Kidney glomerular epithelial cell (primary cell): ENCODE measurements at regions not wholly inside any gene's neighbourhood (a gene's known extent, or its start where the extent isn't known, plus 50 kb on each side); places are given as distances from the start of the nearest gene placed in this dataset.

Source experiments
- DNase-seq: peaks from one replicate; lab custom pipeline; 2025; lab: John Stamatoyannopoulos, UW

GRCh38 chr3:88209356-88209755 is 59.6 kb downstream of the C3orf38 start:
- DNase-seq: no peak

DNA sequence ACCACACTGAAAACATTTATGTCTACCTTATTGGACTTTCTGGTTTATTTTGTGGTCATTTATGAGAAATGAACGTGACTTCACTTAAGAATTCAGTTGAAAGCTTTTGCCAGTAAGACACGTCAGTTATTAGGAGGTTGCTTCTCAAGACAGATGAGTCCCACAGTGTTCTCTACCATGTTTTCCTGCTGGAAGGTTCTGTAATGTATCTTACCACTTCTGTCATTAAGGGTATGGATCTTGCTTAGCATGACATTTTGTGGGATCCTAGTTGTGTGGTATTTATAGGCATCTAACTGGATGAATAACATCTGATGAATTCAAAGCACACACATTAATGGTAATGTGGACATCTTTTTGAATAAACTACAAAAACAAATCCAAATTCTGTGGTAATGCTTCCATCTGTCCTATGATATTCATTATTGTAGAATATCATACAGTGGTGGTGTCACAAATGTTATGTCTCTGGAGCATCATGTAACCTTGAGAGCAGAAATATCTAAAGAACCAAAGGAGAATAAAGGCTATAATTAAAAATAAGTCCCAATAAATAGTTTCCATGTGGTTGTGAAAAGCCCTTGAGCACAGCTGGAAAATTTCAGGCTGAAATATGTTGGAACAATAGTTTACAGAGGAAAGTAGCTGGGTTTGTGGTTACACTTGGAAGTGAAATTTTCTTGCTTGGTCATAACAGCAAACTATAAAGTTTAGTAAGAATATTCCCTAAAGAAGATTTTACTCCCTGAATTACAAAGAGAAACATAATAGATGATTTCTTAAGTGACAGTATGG is 61.5 kb downstream of the C3orf38 start:
- no peak for DNase-seq

DNA sequence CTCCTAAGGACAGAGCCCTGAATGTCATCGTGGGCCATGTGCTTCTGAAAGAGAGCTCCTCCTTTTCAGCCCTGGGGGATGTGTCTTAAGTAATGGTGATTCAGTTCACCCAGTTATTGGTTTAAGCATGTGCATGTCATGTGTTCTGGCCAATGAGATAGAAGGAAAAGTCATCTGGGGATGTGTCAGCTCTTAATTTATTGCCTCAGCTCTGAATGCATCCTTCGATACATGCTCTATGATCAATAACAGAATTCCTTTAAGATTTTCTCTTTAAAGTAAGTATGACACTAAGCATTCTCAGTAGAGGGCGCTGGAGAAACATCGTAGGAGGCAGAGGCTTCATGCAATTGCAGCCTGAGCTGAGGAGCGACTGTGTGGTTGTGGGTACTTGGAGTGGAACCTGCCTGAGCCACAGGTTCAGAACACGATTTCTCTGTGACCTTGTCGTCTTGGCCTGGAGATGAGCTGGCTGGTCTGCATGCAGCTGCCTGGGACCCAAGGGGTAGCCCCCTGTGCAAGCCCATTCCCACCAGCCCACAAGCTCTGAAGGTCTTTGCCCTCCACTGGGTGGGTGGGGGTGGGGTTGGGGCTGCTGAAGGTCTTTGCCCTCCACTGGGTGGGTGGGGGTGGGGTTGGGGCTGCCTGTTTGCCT is 69.5 kb downstream of the C3orf38 start:
- peak; percentile 54 for DNase-seq

- DNase-seq: no peak
Measured at GRCh38 chr3:88220126-88220525, 70.4 kb downstream of the C3orf38 start.

GRCh38 chr3:88221726-88222125 is 72.0 kb downstream of the C3orf38 start:
- DNase-seq: no peak

GRCh38 chr3:88222343-88222742 is 72.6 kb downstream of the C3orf38 start:
- DNase-seq: no peak

GRCh38 chr3:88225326-88226008 is 75.7 kb downstream of the C3orf38 start:
- no peak for DNase-seq

- DNase-seq: no peak
Measured at GRCh38 chr3:88226910-88227309, 77.2 kb downstream of the C3orf38 start.

- no peak for DNase-seq
Measured at GRCh38 chr3:88230638-88231037, 80.9 kb downstream of the C3orf38 start.

- no peak for DNase-seq
Measured at GRCh38 chr3:88231207-88231606, 81.4 kb downstream of the C3orf38 start.

- no peak for DNase-seq
Measured at GRCh38 chr3:88231632-88232031, 81.9 kb downstream of the C3orf38 start.

- DNase-seq: no peak
Measured at GRCh38 chr3:88235102-88235501, 85.3 kb downstream of the C3orf38 start.

DNA sequence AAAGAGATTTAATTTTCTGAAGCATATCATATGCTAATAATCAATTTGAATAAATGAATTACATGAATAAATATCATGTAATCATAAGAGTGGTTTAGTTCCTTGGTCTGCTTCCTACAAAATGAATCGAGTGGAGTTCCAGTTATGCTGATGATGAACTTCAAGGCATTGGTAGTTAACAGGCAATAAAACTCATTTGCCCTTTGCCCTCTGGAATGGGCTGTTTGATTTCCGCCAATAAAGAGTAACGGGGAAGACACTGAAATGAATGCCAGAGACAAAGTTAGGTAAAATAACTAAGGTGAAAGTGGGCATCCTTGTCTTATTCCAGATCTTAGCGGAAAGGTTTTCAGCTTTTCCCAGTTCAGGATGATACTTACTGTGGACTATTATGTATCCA is 90.1 kb downstream of the C3orf38 start:
- no peak for DNase-seq

DNA sequence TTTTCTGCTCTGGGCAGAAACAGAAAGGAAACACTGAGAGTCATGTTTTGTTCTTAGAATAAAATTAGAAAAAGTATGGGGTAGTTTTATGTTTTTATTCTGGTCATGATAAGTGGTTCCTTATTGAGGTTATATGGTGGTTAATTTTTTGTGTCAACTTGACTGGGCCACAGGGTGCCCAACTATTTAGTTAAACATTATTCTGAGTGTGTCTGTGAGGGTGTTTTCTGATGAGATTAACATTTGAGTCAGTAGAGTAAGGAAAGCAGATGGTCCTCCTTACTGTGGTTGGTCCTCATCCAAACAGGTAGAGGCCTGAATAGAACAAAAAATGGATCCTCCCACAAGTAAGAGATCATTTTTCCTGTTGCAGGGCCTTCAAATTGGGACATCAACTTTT is 98.9 kb downstream of the C3orf38 start:
- no peak for DNase-seq

- no peak for DNase-seq
Measured at GRCh38 chr3:88259045-88259444, 109.3 kb downstream of the C3orf38 start.

DNA sequence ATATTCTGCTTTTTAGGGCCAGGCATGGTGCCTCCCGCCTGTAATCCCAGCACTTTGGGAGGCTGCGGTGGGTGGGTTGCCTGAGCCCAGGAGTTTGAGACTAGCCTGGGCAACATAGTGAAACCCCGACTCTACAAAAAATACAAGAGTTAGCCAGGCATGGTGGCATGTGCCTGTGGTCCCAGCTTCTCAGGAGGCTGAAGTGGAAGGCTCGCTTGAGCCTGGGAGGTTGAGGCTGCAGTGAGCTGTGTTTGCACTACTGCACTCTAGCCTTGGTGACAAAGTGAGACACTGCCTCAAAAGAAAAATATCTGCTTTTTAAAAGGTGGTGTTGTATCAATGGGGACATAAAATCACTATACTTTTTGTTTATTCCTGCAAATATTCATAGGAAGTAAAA is 112.8 kb downstream of the C3orf38 start:
- no peak for DNase-seq

DNA sequence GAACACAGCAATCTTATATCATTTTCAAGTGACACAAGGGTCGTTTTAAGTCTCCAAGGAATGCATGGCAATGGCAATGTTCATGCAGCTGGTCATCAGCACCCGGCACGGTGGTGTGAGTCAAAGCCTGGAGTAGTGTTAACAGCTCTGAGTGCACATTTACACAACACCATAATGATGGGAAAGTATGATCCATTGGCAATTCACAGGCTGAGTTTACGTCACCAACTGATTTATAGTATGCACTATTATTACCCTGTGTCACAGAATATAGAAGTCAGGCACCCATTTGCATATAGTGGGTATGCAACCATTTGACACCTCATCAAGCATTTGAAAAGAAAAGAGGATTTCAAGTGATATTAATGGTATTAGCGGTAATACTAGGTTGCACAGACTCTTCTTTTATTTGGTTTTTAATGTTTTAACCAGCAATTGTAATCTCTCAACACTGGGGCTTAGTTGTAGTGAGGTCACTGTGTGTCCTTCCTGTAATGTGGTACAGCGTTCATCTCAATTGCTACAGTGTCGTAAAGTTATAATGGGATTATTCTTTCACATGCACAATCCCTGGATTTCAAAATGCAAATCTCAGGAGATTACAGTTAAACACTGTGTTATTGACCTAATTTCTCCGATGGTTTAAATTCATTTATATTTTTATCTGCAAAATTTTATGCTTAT is 113.8 kb downstream of the C3orf38 start:
- DNase-seq: no peak

DNA sequence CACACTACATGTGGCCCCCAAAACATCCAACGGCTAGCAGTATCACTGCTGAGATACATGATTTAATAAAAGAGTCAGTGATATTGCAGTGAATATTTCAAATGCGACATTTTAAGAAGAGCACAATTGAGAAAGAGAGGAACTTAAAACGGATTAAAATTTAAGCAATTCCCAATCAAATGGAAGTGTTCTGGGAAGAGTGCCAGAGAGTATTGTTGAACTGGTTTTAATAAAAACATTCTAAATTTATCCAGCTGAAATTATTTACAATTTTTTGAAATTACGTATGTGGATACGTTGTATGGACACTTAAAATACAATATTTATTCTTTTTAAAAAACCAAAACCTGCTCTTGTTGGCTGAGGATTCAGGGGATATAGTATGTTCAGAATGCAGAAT is 117.7 kb downstream of the C3orf38 start:
- no peak for DNase-seq

- DNase-seq: no peak
Measured at GRCh38 chr3:88267847-88268246, 118.1 kb downstream of the C3orf38 start.

DNA sequence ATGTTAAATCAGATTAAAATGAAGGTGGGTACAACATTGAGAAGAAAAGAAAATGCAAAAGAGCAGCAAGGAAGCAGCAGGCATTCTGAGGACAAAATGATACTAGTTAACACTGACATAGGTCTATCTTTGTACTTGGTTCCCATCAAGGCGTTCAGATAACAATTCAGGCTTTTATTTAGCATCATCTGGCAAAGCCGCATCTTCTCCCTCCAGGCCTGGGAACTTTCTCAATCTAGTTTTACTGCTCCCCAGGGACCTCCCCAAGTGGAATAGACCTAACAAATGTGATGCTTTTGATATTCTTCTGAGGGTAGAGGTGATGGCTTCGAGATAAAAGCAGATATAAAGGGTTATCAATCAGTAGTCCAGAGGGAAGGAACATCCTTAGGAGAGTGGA is 130.6 kb downstream of the C3orf38 start:
- no peak for DNase-seq

DNA sequence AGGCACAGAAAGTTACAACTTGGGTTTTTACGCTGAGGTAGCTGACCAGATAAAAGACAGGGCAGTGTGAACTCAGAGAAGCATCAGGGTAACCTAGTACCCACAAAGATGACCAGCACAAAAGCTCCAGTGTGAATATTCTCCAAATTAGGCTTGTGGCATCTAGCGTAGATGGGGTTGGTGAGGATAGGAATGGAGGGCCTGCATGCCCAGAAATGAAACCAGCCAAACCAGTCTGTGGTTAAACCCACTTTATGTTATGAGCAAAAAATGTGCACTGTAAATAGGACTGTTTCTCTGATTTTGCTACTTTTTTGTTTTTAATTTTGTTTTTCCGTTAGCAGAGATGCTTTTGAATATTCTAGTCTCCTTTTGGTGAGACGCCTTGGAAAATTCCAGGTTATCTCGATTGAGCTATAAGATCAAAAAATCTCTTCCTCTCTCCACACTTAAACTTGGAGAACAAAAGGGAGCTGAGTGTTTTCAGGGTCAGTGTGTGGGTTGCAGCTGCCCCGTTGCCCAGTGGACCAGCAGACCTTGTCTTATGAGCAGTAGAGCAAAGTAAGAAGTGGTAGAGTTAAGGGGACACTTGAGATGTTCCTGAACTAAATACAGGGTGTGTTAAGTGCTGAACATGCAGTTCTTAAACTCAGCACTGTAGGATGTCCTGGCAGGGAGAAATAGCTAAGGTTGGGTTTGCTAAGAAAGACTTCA is 132.9 kb downstream of the C3orf38 start:
- DNase-seq: no peak

GRCh38 chr3:88283242-88283592 is 133.5 kb downstream of the C3orf38 start:
- no peak for DNase-seq
